ENCODE measurements at regions not wholly inside any gene's neighbourhood (a gene's known extent, or its start where the extent isn't known, plus 50 kb on each side); places are given as distances from the start of the nearest gene placed in this dataset.

DNA sequence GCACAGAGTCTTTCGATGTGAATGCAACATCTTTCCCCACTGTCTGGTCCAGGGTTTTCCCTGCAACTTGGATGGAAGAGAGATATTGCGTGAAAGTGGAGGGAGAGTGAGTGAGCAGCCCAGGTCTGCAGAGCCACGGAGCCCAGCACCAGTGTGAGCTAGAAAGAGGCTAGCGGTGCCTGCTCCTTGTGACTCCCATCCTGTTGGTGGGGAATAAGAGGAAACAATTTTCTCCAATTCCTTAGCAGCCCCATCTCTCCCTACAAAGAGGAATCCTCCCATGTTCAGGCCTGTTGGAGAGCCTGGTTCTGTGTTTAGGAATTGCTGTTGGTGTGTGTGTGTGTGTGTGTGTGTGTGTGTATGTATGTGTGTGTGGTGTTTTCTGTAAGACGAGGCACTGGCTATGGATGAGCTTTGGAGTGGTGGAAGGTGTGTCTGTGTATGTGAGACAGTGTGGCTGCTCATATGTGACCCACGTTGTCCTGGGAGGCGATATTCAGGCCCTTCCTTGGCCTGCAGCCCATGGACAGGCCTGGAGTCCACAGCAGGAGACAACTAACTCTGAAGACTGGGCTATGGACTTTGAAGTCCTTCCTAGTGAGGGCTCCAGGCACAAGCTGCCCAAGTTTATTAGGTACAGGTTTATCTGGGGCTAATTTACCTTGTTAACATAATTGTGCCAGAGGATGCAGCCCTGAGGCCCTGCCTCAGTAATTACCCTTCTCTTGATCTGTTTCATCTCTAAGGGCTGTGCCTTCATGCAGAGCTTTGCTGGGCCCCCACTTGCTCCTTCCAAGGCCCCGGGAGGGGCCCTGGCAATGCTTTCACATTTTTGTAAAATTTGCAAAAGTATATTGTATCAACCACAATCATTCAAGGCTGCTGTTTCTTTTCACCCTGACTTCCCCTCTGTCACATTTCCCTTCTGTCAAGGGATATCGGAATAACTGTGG, 88.6 kb upstream of the HAAO start:
- no peak for DNase-seq (ENCODE audit: low read depth in 1 of 2, low spot score in 1 of 2)

DNA sequence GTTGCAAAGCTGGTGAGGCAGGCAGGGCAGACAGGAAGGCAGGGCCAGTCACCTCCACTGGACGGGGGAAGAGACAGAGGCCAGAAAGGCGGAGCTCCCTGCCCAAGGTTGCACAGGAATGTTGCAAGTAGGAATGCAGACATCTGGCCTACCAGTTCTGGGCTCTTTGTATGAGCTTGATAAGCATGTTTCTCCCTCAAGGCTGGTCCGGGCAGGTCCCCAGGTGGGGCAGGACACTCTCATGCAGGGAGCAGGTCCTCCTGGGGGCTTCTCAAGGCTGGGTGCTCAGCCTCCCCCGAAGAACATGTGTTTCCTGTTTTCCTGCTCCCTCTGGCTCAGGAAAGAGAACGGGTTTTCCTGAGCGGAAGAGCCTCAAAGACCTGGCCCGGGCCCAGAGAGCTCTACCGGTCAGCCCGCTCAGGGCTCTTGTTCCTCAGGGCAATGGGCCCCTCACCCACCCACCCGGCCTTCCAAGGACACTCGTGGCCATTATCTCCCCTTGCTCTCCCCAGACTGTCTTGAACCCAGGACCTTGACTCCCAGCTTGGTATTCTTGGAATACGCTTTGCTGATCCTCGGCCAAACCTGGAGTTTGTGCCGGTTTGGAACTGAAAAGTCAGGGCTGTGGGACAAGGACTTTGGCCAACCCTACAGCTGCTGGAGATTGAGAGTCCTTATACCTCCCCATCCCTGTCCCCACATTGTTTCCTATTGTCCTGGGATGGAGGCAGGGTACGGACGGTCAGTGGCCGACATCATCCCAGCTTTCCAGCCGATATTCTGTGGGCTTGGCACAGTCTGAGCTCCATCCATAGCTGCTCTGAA, 87.7 kb upstream of the HAAO start:
- DNase-seq (ENCODE audit: low read depth in 1 of 2, low spot score in 1 of 2): no peak

DNA sequence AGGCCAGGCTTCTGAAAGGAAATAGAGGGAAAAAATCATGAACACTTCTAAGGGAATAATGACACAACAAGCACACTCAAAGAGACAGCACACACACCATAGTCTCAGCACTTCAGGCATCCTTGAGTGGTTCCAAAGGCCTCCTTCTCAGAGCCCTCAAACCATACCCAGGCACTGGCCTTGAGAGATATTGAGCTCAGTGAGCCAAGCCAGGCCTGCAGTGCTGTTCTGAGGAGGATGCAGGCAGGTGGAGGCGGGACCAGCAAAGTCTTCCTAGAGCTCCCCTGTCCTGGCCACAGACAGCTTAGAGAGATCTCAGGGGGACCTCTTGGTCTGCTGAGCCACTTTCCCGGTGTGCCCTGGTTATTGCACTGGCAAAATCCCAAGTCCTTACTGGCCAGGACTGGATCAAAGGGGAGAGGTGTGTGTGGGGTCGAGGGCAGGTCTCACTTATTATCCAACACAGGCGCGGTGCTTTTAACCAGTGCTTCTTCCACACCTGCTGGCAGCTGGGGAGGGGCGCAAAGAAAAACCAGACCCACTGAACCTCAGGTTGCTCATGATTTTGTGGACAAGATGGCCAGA, 86.8 kb upstream of the HAAO start:
- DNase-seq (ENCODE audit: low read depth in 1 of 2, low spot score in 1 of 2): no peak

DNA sequence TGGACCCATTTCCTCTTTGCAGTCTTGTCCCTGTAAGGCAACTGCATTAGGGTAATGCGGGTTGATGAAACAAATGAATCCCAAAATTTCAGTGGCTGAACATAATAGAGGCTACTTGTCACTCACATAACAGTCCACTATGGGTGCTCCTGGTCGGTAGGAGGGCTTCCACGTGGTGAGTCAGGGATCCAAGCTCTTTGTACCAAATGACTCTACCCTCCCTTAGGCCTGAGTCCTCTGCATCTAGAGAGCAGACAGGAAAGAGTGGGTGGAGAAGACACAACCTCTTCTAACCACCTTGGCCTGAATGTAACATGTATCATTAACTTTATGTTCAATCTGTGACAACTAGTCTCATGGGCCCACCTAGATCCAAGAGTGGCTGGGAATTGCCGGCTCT, 86.2 kb upstream of the HAAO start:
- DNase-seq (ENCODE audit: low read depth in 1 of 2, low spot score in 1 of 2): no peak

DNA sequence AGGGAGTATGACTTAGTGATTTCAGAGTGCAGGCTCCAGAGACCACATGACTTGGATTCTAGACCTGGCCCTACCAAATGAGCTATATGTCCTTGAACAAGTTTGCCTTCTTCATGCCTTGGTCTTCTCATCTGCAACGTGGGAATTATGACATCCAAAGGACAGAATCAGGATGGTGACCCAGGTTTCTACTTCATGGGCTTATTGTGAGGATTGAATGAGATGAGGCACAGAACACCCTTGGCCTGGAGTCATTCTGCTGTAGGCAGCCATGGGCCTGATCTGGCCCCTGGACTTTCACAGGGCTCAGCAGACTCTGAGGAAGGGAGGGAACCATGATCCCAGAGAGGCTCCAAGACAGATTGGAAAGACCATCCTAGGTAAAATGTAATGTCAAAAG, 85.6 kb upstream of the HAAO start:
- DNase-seq (ENCODE audit: low read depth in 1 of 2, low spot score in 1 of 2): no peak

DNA sequence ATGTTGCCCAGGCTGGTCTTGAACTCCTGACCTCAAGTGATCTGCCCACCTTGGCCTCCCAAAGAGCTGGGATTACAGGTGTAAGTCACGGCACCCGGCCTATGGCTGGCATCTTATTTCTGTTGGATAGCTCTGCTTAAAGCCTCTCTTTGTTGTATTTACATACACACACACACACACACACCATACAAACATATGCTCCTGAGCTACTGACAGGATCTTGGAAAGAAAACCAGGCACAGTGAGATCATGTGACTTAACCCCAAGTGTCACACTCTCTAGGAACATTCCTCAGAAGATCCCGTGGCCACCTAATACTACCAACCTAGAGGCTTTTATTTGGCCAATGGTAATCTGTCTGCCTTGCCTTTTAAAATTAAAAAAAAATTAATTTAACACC, 85.1 kb upstream of the HAAO start:
- no peak for DNase-seq (ENCODE audit: low read depth in 1 of 2, low spot score in 1 of 2)

DNA sequence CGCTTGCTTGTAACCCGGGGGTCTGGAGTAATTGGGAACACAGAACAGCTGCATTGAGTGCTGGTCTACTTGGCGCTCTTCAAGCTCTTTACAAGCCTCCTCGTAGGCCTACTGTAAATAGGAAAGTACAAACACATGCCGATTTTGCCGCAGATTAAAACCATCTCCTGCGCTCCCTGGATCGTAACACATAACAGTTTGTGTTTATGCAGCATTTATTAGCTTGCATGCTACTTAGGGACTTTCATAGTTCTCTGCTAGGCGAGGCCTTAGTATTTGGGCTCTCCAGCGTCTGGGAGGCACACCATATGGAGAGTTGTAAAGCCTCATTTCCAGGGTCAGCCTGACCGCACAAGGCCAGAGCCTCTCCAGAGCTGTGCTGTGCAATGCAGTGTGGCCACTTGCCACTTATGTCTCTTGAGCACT, 84.0 kb upstream of the HAAO start:
- DNase-seq (ENCODE audit: low read depth in 1 of 2, low spot score in 1 of 2): no peak

DNA sequence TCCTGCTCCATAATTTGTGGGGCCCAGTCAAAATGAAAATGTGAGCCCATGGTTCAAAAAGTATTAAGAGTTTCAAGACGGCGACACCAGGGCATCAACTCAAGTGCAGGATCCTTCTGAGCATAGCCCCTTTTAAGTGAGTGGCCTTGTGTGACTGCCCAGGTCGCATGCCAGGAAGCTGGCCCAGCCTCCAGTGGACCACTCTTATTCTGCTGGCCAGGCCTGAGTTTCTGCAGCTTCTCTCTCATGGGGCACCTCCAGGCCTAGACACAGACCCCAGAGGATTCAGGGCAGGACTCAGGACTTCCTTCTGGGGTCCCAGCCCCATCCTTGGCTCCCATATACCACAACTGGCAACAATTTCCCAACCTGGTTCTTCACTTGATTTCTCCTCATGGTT, 83.5 kb upstream of the HAAO start:
- DNase-seq (ENCODE audit: low read depth in 1 of 2, low spot score in 1 of 2): no peak

DNA sequence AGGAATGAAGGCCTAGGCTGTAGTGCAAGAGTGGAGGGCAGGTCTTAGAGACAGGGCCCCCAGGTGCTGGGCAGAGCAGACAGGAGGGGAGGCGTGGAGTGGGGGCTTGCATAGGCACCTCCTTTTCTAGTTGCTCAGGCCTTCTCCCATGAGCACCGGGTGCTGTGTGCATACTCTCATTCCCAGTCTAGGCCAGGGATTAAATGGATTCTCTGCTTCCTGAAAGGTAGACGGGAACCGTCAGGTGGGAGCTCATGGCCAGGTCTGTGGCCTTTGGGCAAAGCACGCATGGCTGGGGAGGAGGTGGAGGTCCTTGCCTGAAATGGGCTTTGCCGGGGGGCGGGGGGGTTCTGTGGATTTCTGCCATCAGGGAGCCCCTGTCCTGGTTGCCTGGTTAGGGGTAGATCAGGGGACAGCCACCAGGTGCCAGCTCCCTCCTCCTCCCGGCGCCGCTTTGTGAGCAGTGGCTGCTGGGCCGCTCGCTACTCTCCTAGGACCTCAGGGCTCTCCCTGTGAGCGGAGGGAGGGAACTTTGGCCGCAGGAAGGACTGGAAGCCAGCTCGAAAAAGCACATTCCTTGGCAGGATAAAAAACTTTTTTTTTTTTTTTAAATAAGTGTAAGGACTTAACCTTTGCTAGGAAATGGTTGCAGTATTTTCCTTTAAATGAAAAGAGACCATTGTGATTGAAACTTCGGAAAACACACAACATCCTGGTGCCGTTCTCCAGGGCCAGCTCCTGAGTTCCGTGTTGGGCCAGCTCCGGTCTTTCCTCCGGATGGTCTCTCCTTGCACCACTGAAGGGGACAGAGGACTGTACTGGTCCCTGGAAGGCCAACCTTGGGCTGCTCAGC, 82.8 kb upstream of the HAAO start:
- no peak for DNase-seq (ENCODE audit: low read depth in 1 of 2, low spot score in 1 of 2)

DNA sequence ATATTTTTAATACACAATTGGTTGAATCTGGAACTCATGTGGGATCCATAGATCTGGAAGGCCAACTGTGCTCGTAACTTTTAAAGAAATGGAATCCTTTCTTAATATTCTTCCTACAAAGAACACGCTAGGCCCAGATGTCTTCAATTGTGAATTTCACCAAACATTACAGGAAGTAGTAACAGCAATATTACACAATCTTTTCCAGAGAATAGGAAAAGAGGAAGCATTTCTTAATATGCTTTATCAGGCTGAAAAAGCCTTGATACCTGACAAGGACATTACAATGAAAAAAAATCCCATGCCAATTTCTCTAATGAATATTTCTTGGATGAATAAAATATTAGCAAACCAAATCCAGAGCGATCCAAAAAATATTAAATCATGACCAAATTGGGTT, 80.3 kb upstream of the HAAO start:
- DNase-seq (ENCODE audit: low read depth in 1 of 2, low spot score in 1 of 2): no peak

DNA sequence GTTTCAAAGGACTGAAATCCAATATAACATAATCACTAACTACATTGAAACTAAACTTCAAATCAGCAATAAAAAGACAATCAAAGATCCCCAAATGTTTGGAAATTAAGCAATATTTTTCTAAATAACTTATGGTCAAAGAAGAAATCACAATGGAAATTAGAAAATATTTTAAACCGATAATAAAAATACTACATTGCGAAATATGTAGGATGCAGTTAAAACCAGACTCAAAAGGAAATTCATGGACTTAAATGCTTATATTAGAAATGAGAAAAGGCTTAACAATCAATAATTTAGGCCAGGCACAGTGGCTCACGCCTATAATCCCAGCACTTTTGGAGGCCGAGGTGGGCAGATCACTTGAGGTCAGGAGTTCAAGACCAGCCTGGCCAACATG, 79.0 kb upstream of the HAAO start:
- DNase-seq (ENCODE audit: low read depth in 1 of 2, low spot score in 1 of 2): no peak

DNA sequence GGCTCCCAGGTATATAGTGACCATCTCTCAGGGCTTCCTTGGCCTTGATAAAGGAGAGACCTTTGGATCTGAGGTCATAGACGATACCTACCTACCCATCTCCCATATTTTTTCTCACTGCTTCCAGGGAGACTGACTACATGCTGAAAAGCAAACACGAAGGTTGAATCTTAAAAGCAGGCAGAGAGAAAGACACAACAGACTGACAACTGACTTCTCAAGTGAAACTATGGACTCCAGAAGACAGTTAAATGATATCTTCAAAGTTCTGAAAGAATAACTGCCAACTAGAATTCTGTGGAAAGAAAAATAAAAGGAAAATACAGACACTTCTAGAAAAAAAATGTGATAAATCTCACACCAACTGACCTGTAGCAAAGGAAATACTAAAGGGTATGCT, 76.5 kb upstream of the HAAO start:
- DNase-seq (ENCODE audit: low read depth in 1 of 2, low spot score in 1 of 2): no peak

DNA sequence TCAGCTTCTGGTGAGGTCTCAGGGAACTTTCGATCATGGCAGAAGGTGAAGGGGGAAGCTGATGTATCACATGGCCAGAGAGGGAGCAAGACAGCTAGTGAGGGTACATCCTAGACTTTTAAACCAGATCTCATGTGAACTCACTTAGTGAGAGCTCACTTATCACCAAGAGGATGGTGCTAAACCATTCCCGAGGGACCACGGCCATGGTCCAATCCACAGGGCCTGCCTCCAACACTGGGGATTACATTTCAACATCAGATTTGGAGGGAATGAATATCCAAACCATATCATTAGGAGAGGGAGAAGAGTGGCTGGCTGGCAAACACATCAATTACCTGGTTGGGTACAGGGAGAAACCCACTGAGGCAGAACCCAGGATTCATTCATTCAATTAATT, 75.7 kb upstream of the HAAO start:
- no peak for DNase-seq (ENCODE audit: low read depth in 1 of 2, low spot score in 1 of 2)

DNA sequence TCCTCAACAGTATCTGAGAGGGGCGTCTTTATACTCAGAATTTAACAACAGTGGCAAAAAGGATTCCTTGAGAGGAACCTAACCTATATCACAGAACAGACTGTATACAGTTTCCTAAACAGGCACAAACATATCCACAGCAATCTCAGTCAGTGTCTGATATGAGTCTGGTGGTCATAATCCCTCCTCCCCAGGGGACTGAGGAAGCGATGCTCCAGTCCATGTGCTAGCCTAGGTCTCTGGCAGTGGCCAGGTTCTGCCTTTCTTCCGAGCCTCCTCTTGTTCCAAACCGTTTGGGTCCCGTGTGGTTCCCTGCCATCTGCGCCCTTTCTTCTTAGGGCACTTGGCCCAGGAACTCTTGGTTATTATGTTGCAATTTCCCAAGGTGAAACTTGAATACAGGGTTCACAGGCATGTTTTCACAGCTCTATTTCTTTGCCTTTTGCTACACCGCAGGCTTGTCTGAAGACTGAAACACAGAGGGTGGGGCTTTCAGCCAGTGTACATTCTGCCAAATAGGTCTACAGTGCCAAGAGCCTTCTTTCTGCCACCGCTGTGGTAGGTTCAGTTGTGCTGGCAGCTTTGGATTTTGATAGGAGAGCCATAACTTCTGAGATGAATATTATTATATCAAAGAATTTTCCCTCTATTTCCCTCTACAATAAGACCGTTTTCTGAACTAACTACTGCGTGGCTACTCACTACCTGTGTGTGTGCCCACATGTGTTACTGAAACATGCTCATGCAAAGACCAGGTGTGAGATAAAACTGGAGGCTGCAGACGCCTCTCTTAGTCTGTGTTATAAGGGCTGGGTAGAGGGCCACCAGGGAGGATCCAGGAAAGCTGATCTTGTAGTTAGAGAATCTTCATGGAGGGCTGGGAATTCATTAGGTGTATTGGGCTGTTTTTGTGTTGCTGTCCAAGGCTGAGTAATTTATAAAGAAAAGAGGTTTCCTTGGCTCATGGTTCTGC, 75.0 kb upstream of the HAAO start:
- DNase-seq (ENCODE audit: low read depth in 1 of 2, low spot score in 1 of 2): no peak

DNA sequence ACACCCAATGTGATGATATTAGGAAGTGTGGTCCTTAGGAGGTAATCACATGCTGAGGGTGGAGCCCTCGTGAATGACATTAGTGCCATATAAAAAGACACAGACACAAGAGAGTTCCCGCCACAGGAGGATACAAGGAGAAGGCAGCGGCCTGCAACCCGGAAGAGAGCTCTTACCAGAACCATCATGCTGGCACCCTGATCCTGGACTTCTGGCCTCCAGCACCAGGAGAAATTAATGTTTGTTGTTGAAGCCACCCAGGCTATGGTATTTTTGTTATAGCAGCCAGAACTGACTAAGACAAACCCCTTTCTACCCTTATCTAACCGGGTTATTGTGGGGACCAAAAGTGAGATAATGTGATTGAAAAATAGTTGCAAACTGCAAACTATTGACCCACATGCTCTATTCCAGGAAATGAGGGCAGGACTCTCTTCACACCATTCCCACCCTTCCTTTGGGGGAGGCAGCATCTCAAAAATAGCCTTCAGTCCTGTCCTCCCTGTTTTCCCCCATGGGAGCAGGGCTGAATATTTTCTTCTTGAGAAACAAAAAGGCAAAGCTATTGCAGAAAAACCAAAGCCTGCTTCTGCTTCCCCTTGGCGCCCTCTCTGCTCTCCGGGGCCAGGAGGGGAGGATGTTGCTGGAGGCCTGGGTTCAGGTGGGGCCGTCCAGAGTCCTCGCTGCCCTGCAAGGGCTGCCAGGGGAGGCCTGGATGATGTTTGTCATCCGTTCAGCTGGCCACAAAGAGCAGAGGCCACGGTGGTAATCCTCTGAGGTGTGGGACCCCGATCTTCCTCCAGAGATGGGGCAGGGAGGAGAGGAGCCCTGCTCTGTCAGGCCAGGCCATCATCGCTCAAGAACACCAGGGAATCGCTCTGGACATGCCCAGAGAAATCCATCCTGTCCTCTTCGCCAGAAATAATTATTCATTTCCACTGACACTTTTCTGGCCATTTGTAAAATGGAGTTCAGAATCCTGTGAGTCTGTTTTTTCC, 73.8 kb upstream of the HAAO start:
- no peak for DNase-seq (ENCODE audit: low read depth in 1 of 2, low spot score in 1 of 2)

DNA sequence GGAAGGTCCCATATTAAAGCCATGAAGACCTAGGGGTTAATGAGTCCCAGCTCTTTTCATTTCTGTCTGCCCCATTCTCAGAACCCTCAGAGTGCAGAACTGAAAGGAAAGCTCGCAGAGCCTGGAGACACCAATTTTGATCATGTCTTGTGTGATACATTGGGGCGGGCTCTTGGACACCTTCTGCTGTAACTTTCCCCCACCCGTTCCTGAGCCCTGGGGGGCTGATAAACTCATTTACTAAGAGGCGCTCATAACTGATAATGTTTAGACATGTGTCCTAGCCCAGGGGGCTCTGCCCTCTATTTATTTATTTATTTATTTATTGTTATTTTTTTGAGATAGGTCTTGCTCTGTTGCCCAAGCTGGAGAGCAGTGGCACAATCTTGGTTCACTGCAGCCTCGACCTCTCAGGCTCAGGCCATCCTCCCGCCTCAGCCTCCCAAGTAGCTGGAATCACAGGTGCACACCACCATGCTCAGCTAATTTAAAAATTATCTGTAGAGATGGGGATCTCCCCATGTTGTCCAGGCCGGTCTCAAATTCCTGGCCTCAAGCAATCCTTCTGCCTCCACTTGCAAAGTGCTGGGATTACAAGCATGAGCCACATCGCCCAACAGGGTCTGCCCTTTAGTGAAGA, 72.4 kb upstream of the HAAO start:
- no peak for DNase-seq (ENCODE audit: low read depth in 1 of 2, low spot score in 1 of 2)

DNA sequence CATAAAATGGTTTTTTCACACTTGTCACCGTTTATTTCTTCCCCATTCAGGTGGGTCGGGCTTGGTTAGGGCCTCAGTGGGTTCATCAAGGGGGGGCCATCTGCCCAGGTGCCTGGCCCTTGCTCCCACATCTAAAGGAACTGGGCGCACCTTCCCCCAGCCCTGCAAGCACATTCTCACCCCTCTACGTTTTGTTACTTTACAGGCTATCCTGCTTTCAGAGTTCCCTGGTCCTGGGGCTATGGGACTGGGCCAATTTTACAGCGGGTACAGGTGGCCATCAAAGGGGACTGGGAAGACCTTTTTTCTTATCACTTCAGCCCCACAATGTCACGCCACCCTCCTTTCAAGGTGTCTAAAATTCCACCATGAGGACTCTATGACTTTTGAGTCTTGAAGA, 71.8 kb upstream of the HAAO start:
- DNase-seq (ENCODE audit: low read depth in 1 of 2, low spot score in 1 of 2): no peak

DNA sequence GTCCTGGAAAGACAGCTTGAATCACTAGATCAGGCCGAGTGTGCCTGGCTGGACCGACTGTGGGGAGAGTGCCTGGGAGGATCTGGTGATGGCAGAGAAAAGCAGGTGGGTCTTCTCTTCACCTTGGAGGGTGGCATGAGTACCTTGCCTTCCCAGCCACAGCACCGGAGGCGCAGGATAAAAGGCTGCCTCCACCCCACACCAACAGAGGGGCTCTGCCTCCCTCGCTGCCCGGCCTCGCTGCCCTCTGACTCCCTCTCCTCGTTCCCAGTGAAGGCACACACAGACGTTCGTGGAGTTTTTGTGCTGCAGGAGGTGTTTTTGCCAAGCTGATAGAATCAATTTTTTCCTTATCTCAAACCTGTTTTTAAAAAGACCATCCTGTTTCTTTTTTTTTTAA, 71.4 kb upstream of the HAAO start:
- no peak for DNase-seq (ENCODE audit: low read depth in 1 of 2, low spot score in 1 of 2)

Data from activated T-helper 1 cell treated with anti-CD3 and anti-CD28 coated beads, Interleukin-2, amount 50 U/mL, for 16 hours (primary cell).